Cardiac septum (tissue), 1 donor: ENCODE measurements at regions not wholly inside any gene's neighbourhood (a gene's known extent, or its start where the extent isn't known, plus 50 kb on each side); places are given as distances from the start of the nearest gene placed in this dataset.

ENCODE experiments used
- DNase-seq: peaks from one replicate; pipeline ENCODE4 v3.0.0-alpha.2; 2020; ENCODE audit warnings: low spot score
- intact Hi-C: fragments of 100-400 bp; cut with DNase I; formaldehyde crosslinking; loops from one replicate; pipeline ENCODE4 v1.14.0; 2022
- donor health status: DM: no; HTN: no; CAD: no.

GRCh38 chr2:120939595-120940318 is 204.1 kb downstream of the GLI2 start:
- intact Hi-C loops: no loop called here
- DNase-seq: no peak

- intact Hi-C loops: no loop called here
- no peak for DNase-seq
Measured at GRCh38 chr2:120940319-120940696, 204.6 kb downstream of the GLI2 start.

- DNase-seq: no peak
- intact Hi-C loops: no loop called here
Measured at GRCh38 chr2:120940726-120941256, 205.1 kb downstream of the GLI2 start.

GRCh38 chr2:120941571-120942120 is 206.0 kb downstream of the GLI2 start:
- intact Hi-C loops: no loop called here
- DNase-seq: no peak

GRCh38 chr2:120942658-120943057 is 207.0 kb downstream of the GLI2 start:
- DNase-seq: no peak
- intact Hi-C loops: no loop called here

GRCh38 chr2:120943403-120944034 is 207.9 kb downstream of the GLI2 start:
- DNase-seq: no peak
- intact Hi-C loops: no loop called here

GRCh38 chr2:120944575-120944974 is 208.9 kb downstream of the GLI2 start:
- DNase-seq: no peak
- intact Hi-C loops: no loop called here

- no peak for DNase-seq
- intact Hi-C loops: loop anchor here (5.0 kb wide), 1 partner anchor 208 kb away; the partner anchor contains the start of gene GLI2
Measured at GRCh38 chr2:120945091-120945490, 209.4 kb downstream of the GLI2 start.

- DNase-seq: no peak
- intact Hi-C loops: loop anchor here (5.0 kb wide), 1 partner anchor 209 kb away; the partner anchor contains the start of gene GLI2
Measured at GRCh38 chr2:120945832-120946499, 210.3 kb downstream of the GLI2 start.

GRCh38 chr2:120947327-120947726 is 211.7 kb downstream of the GLI2 start:
- DNase-seq: no peak
- intact Hi-C loops: loop anchor here (5.0 kb wide), 1 partner anchor 210 kb away; the partner anchor contains the start of gene GLI2

- no peak for DNase-seq
- intact Hi-C loops: loop anchor here (5.0 kb wide), 1 partner anchor 211 kb away; the partner anchor contains the start of gene GLI2
Measured at GRCh38 chr2:120947982-120948661, 212.5 kb downstream of the GLI2 start.

- intact Hi-C loops: loop anchor here (5.0 kb wide), 1 partner anchor 211 kb away; the partner anchor contains the start of gene GLI2
- DNase-seq: no peak
Measured at GRCh38 chr2:120948662-120949011, 213.0 kb downstream of the GLI2 start.

- DNase-seq: no peak
- intact Hi-C loops: loop anchor here (5.0 kb wide), 1 partner anchor 212 kb away; the partner anchor contains the start of gene GLI2
Measured at GRCh38 chr2:120949027-120949956, 213.6 kb downstream of the GLI2 start.

- intact Hi-C loops: loop anchor here (5.0 kb wide), 1 partner anchor 213 kb away; the partner anchor contains the start of gene GLI2
- no peak for DNase-seq
Measured at GRCh38 chr2:120949957-120950590, 214.4 kb downstream of the GLI2 start.

GRCh38 chr2:120951693-120952092 is 216.0 kb downstream of the GLI2 start:
- DNase-seq: no peak
- intact Hi-C loops: no loop called here

- intact Hi-C loops: no loop called here
- no peak for DNase-seq
Measured at GRCh38 chr2:120952318-120952717, 216.7 kb downstream of the GLI2 start.

- no peak for DNase-seq
- intact Hi-C loops: no loop called here
Measured at GRCh38 chr2:120953066-120953756, 217.5 kb downstream of the GLI2 start.
